ENCODE measurements at regions not wholly inside any gene's neighbourhood (a gene's known extent, or its start where the extent isn't known, plus 50 kb on each side); places are given as distances from the start of the nearest gene placed in this dataset.
"Not testable (repeated sequence)": the region's sequence is repeated elsewhere in the genome, so short reads cannot be mapped to it uniquely, and the experiment has no call there.

DNA sequence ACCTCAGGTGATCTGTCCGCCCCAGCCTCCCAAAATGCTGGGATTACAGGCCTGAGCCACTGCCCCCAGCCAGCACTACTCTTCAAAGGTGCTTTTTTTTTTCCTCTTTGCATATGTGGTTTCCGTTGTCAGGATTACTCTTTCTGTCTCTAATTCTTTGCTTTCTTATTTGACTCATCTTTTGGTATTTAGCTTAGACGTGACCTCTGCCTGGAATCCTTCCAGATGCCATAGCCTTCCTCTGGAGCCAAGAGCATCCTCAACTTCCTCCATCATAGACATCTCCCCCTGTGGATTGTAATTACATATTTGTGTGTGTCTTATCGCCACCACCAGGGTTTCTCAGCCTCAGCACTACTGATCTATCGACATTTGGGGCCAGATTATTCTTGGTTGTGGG, 84.4 kb upstream of the XYLT1 start:
- DNase-seq, result no peak

DNA sequence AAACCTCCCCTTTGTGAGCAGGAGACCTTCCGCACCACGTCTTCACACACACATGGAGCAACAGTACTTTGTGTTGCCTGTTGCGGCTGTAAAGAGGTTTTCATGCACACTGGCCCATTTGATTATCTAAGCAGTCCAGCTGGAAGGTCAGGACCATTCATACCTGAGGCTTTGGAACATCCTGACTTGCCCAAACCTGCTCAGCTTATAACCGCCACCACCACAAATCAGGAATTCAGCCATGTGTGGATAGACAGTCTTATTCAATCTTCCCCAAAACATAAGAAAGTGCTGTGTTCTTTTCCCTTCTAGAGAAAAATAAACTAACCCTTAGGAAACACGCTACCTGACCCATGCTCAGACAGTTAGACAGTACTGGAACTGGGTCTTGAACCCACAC, 81.6 kb upstream of the XYLT1 start:
- Mint-ChIP-seq H3K27me3 (peaks cover 11% of the 10 kb centered on the region), H3K4me3 (no peak overlapping the region), H3K36me3 (ENCODE audit: low read depth) (no peaks in the 10 kb centered on the region), H3K4me1 (peaks cover 4% of the 10 kb centered on the region), H3K27ac (no peak overlapping the region), H3K9me3 (no peaks in the 10 kb centered on the region)
- ATAC-seq, result no peak
- no peak for DNase-seq

More for the DNA sequence above, 84.4 kb upstream of the XYLT1 start:
- Mint-ChIP-seq H3K27me3 (peaks cover 15% of the 10 kb centered on the region), H3K4me3 (no peak overlapping the region), H3K27ac (no peak overlapping the region), H3K36me3 (ENCODE audit: low read depth) (no peaks in the 10 kb centered on the region), H3K9me3 (no peaks in the 10 kb centered on the region), H3K4me1 (peaks cover 4% of the 10 kb centered on the region)
- ATAC-seq, result no peak

DNA sequence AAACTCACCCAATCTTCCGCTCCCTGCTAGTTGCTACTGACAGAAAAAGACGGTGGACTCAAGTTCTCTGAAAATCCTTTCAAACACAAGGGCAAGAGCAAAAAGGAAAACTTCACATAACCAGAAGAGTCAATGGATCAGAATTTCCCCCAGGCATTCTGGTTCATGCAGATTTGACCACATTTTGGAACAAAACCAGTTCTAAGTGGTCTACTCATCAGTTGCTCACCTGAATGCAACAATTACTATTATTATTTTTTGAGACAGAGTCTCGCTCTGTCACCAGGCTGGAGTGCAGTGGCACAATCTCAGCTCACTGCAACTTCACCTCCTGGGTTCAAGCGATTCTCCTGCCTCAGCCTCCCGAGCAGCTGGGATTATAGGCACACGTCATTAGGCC, 80.9 kb upstream of the XYLT1 start:
- Mint-ChIP-seq H3K27ac (peak overlapping the region; percentile 40), H3K27me3 (peaks cover 11% of the 10 kb centered on the region)
- H3K4me3 Mint-ChIP-seq; DNase-seq; H3K9me3 Mint-ChIP-seq; H3K4me1 Mint-ChIP-seq; ATAC-seq; H3K36me3 Mint-ChIP-seq (ENCODE audit: low read depth): not testable (repeated sequence)

DNA sequence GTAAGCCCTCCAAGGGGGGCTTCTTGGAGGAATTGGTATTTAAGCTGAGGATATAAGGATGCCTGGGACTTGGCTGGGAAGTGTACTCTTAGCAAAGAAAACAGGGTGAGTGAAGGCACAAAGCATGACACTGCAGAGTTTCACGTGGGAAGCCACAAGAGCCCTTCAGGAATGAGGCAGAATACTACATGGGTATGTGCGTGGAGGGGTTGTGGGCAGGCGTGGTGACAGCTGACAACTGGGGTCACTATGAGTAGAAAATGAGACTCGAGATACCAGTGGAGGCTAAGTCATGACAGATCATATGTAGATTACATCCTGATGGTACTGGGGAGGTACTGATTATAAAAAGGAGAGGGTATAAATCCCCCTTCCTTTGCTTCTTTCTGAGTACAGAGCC, 78.1 kb upstream of the XYLT1 start:
- H3K36me3 Mint-ChIP-seq (ENCODE audit: low read depth), result no peaks in the 10 kb centered on the region
- H3K27ac Mint-ChIP-seq, result no peak overlapping the region
- no peak for DNase-seq
- no peak for ATAC-seq
- H3K4me3 Mint-ChIP-seq, result no peak overlapping the region
- H3K4me1 Mint-ChIP-seq, result peaks cover 4% of the 10 kb centered on the region
- peaks cover 8% of the 10 kb centered on the region for H3K9me3 Mint-ChIP-seq
- peaks cover 8% of the 10 kb centered on the region for H3K27me3 Mint-ChIP-seq

DNA sequence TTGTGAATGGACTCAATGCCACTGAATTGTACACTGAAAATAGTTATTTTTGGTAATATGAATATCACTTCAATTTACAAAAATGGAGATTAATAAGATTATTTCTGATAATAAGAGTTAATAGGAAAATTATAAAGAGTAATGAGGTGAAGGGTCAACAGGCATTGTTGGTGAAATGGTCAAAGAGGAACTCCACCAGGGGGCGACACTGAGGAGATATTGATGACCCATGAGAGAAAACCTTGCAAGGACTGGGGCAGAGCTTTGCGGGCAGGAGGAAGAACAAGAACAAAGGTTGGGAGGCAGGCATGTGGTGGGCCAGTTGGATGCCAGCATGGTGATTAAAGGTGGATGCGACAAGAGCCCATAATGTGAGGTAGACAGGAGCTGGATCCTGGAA, 74.0 kb upstream of the XYLT1 start:
- H3K36me3 Mint-ChIP-seq (ENCODE audit: low read depth), result no peaks in the 10 kb centered on the region
- H3K27ac Mint-ChIP-seq, result no peak overlapping the region
- H3K4me1 Mint-ChIP-seq, result no peaks in the 10 kb centered on the region
- DNase-seq (peak; percentile 43), ATAC-seq (no peak)
- H3K9me3 Mint-ChIP-seq, result peaks cover 8% of the 10 kb centered on the region
- no peak overlapping the region for H3K4me3 Mint-ChIP-seq
- peaks cover under 1% of the 10 kb centered on the region for H3K27me3 Mint-ChIP-seq

DNA sequence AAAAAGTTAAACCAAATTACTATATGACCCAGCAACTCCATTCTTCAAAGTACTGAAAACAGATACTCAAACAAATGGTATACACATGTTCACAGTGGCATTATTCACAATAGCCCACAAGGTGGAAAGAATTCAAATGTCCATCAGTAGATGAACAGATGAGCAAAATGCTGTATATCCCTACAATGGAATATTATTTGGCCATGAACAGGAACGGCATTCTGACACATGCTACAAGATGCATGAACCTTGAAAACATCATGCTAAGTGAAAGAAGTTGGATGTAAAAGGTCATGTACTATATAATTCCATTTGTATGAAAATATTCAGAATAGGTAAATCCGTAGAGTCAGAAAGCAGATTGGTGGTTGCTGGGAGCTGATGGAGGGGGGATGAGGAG, 73.5 kb upstream of the XYLT1 start:
- Mint-ChIP-seq H3K4me1 (no peaks in the 10 kb centered on the region), H3K27me3 (peaks cover 3% of the 10 kb centered on the region), H3K36me3 (ENCODE audit: low read depth) (no peaks in the 10 kb centered on the region), H3K9me3 (peaks cover 8% of the 10 kb centered on the region), H3K4me3 (no peak overlapping the region), H3K27ac (no peak overlapping the region)
- ATAC-seq (no peak), DNase-seq (no peak)

DNA sequence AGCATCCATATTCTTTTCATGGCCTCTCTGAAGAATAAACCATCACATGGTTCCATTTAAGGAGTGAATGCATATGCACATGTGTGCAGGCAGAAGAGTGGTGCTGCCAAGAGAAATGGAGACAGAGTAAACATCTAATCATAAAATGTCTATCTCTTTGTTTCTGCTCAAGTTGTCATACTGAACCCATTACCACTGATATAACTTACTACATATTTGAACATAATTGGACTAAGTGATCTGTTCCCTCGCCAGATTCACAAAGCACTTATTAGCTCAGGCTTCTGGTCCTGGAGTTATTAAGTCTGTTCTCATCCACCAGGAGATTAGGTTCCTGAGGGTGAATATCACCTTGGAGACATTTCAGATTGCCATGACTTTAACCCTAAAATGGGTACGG, 72.3 kb upstream of the XYLT1 start:
- H3K4me1 Mint-ChIP-seq, result no peaks in the 10 kb centered on the region

DNA sequence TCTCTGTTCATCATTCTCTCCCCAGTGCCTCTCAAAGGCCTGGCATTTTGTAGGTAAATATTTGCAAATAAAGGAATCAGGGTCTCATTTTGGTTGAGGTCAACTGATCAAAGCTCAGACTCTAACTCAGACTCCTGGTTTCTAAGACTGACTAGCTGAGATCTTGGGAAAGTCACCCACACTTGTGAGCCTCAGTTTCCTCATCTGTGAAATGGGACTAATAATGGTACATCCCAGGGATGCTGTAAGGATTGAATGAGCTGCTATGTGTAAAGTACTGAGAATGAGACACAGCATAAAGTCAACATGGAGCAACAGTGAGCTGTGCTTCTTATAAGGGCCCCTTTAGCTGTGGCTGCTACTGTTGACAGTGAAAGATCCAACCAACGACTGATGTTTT, 70.6 kb upstream of the XYLT1 start:
- Mint-ChIP-seq H3K4me3 (no peak overlapping the region), H3K27ac (no peak overlapping the region), H3K4me1 (no peaks in the 10 kb centered on the region), H3K27me3 (peaks cover 3% of the 10 kb centered on the region), H3K9me3 (peaks cover 8% of the 10 kb centered on the region), H3K36me3 (ENCODE audit: low read depth) (no peaks in the 10 kb centered on the region)
- ATAC-seq (no peak), DNase-seq (no peak)

More for the DNA sequence above, 72.3 kb upstream of the XYLT1 start:
- H3K27ac Mint-ChIP-seq, result no peak overlapping the region
- H3K4me3 Mint-ChIP-seq, result no peak overlapping the region
- no peak for DNase-seq
- ATAC-seq, result no peak
- H3K9me3 Mint-ChIP-seq, result peaks cover 8% of the 10 kb centered on the region
- H3K36me3 Mint-ChIP-seq (ENCODE audit: low read depth), result no peaks in the 10 kb centered on the region
- peaks cover 3% of the 10 kb centered on the region for H3K27me3 Mint-ChIP-seq

DNA sequence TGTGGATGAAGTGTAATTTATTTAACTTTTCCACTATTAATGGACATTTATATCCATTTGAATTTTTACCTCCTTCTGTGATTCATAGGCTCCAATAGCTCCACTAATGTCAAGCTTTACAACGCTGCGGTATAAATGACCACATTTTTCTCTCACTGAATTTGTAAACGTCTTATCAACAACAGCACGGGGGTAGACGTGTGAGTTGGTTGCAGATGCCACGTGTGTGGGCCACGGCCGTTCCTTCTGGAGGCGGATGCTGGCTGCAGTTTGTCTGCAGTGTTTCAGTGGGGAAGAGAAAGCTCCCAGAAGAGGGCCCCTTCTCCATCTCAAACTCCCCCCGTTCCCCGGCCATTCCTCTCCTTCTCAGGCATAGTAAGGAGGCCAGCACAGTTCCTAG, 68.2 kb upstream of the XYLT1 start:
- no peak overlapping the region for H3K27ac Mint-ChIP-seq
- H3K4me1 Mint-ChIP-seq, result no peaks in the 10 kb centered on the region
- peaks cover 3% of the 10 kb centered on the region for H3K27me3 Mint-ChIP-seq
- DNase-seq (no peak), ATAC-seq (no peak)
- no peaks in the 10 kb centered on the region for H3K9me3 Mint-ChIP-seq
- no peaks in the 10 kb centered on the region for H3K36me3 Mint-ChIP-seq (ENCODE audit: low read depth)
- no peak overlapping the region for H3K4me3 Mint-ChIP-seq

DNA sequence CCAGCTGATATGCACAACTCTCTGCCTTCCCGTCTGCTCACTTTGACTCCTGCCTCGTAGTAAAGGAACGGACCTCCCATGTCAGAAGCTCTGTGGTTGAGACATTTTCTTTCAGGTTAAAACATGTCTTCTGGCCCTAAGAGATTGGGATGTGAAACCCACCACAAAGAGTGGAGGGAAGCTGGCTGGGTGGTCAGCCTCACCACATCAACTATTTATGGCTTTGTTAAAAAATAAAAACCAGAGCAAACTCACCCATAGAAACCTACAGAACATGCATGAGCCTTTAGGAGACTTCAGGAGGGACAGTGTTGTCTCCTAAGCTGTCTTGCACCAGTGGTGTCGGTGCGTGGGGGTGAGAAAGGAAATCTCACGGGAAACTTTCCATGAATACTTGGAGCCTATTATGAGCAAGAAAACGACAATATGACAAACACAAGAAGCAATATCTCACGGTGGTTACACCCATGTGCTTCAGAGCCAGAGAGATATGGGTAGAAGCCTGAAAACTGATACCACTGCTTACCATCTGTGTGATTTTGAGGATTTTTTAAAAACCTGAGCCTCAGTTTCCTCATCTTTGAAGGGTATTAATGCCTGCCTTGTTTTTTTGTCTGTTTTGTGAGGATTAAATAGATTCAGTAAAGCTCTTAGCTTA, 61.7 kb upstream of the XYLT1 start:
- ATAC-seq (no peak), DNase-seq (no peak)
- Mint-ChIP-seq H3K27me3 (no peaks in the 10 kb centered on the region), H3K27ac (no peak overlapping the region), H3K9me3 (no peaks in the 10 kb centered on the region), H3K4me1 (peaks cover 16% of the 10 kb centered on the region), H3K4me3 (no peak overlapping the region), H3K36me3 (ENCODE audit: low read depth) (no peaks in the 10 kb centered on the region)

DNA sequence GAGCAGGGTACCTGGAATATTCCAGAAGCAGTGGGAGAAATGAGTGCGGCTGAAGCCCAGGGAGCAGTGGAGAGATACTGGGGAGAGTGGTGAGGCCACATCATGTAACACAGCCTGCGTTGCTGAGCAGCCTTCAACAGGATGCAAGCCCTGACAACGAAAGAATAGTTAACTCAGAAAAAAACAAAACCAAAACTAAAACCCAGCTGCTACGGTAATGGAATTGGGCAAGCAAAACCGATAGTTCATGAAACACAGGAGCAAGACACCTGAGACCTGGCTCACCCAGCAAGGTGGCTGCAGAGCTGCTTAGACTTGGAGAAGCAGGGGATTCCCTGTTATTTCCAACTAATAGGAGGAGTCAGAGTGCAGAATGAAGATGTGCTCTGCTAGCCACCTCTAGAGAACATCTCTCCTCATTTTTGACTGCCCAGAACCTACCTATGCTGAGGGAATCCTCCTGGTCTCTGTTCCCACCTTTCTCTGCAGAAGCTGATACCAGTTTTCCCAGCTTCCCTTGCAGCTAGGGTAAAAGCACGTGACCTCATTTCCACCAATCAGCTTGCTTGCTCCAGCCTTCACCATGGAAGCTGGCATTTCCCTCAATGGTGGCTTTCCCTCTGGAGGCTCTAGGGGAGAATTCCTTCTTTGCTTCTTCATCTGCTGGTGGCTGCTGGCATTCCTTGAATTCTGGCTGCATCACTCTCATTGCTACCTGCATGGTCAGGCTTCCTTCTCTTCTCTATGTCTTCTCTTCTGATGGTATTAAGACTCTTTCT, 59.4 kb upstream of the XYLT1 start:
- Mint-ChIP-seq H3K9me3 (no peaks in the 10 kb centered on the region), H3K27ac (peak overlapping the region; percentile 65), H3K36me3 (ENCODE audit: low read depth) (no peaks in the 10 kb centered on the region), H3K4me1 (peaks cover 16% of the 10 kb centered on the region), H3K4me3 (peak overlapping the region; percentile 72), H3K27me3 (no peaks in the 10 kb centered on the region)
- ATAC-seq (peak; percentile 46), DNase-seq (peak; percentile 5)

DNA sequence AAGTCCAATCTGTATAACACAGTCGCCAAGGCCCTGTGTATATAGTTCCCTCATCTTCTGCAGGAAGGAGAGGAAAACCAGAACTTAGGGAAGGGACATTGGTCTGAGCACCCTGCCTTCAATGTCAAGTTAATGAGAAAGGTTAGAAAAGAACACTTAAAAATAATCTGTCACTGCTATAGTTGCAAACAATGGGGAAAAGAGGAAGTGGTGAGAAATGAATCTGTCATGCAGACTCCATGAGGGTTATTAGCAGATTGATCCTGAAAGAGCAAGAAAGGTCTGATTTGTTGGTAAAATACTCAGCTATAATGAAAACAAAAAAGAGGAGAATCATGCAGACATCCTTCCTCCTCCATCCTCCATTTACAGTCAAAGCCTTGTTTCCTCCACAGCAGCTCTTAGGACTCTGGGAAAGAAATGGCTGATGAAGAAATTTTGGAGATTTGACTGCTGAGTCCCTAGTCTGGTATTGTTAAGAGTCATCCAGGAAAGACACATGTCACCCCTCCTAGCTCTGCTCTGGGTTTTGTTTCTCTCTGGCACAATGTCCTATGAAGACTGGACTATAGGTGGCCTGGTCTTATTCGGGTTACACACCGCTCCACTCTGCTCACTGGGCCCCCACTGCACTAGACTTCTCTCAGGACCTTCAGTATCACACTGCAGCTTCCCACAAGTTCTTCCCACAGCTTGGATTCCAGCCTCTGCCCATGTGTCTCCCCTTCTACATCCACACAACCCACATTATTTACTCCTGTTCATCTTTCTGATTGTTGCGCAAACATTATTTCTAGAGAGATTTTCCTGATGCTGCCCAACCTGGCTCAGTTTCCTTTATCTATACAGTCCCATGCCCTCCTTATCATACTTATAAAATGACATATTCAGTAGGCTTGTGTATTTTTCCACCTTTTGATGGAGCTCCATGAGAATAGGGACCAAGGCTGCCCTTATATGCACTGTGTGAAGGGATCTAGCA, 56.5 kb upstream of the XYLT1 start:
- ATAC-seq (no peak), DNase-seq (no peak)
- no peaks in the 10 kb centered on the region for H3K36me3 Mint-ChIP-seq (ENCODE audit: low read depth)
- no peak overlapping the region for H3K27ac Mint-ChIP-seq
- peaks cover 13% of the 10 kb centered on the region for H3K4me1 Mint-ChIP-seq
- H3K27me3 Mint-ChIP-seq, result no peaks in the 10 kb centered on the region
- no peaks in the 10 kb centered on the region for H3K9me3 Mint-ChIP-seq
- no peak overlapping the region for H3K4me3 Mint-ChIP-seq

DNA sequence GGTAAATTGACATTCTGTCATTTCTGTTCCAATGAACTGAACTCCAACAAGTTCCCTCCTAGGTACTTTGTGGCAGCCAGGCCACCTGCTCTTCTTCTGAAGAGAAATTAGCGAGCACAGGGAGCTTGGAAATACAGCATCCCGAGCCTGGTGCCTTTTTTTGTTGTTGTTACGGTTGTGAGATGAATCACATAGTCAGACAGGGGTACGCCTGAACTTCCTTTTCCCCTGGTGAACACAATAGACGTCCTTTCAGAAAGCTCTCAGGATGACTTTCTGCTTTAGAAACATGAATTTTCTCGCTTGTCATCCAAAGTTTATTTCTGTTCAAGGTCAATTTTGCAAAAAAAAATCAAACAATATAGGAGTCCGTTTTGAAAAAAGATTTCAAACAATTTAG, 53.9 kb upstream of the XYLT1 start:
- Mint-ChIP-seq H3K27ac (no peak overlapping the region), H3K36me3 (ENCODE audit: low read depth) (no peaks in the 10 kb centered on the region), H3K4me3 (no peak overlapping the region), H3K4me1 (peaks cover 4% of the 10 kb centered on the region), H3K27me3 (peaks cover 3% of the 10 kb centered on the region), H3K9me3 (no peaks in the 10 kb centered on the region)
- DNase-seq (no peak), ATAC-seq (no peak)

DNA sequence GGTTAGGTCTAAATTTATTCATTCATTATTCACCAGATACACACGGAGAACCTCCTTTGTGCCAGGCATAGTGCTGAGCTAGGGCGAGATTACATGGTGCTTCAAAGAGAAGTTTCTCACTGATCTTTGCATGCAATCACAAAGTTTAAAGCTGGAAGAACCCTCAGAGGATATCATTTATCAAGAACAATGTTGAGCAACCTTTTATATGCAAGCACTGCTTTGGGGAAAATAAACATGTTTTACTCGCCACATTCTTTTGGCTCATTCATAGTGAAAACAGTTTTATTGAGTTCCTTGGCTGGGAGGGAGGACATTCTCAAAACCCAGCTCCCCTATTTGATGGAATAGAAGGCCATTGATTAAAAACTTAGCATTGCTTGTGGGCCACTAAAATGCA, 49.8 kb upstream of the XYLT1 start:
- ATAC-seq, result no peak
- H3K27ac Mint-ChIP-seq, result no peak overlapping the region
- no peaks in the 10 kb centered on the region for H3K4me1 Mint-ChIP-seq
- peaks cover 5% of the 10 kb centered on the region for H3K27me3 Mint-ChIP-seq
- H3K9me3 Mint-ChIP-seq, result no peaks in the 10 kb centered on the region
- no peaks in the 10 kb centered on the region for H3K36me3 Mint-ChIP-seq (ENCODE audit: low read depth)
- H3K4me3 Mint-ChIP-seq, result no peak overlapping the region
- DNase-seq, result no peak

All from activated naive CD8-positive, alpha-beta T cell treated with anti-CD3 and anti-CD28 coated beads, Interleukin-2, amount 50 U/mL, for 24 hours (primary cell).